ENCODE measurements at regions not wholly inside any gene's neighbourhood (a gene's known extent, or its start where the extent isn't known, plus 50 kb on each side); places are given as distances from the start of the nearest gene placed in this dataset.

GRCh38 chr20:50380697-50381040 is 129.5 kb upstream of the PTPN1 start:
- Mint-ChIP-seq H3K36me3 (ENCODE audit: insufficient read depth) (no peaks in the 10 kb centered on the region), H3K4me1 (ENCODE audit: low read depth) (no peaks in the 10 kb centered on the region), H3K27ac (no peak overlapping the region), H3K27me3 (peaks cover 35% of the 10 kb centered on the region), H3K9me3 (ENCODE audit: low read depth) (no peaks in the 10 kb centered on the region), H3K4me3 (ENCODE audit: low read depth) (no peak overlapping the region)
- peak; percentile 28 for TF ChIP-seq CTCF (IDR thresholded peaks at IDR 0.05; ENCODE audit: unreplicated experiment)
- no peak for DNase-seq (ENCODE audit: low spot score, unreplicated experiment)

- H3K27ac Mint-ChIP-seq = no peak overlapping the region
- peaks cover 35% of the 10 kb centered on the region for H3K27me3 Mint-ChIP-seq
- no peak for TF ChIP-seq CTCF (IDR thresholded peaks at IDR 0.05; ENCODE audit: unreplicated experiment)
These were observed 129.0 kb upstream of the PTPN1 start for GRCh38 chr20:50381075-50381732.

GRCh38 chr20:50381771-50382593 is 128.2 kb upstream of the PTPN1 start:
- H3K4me3 Mint-ChIP-seq (ENCODE audit: low read depth) = no peak overlapping the region
- peaks cover 2% of the 10 kb centered on the region for H3K4me1 Mint-ChIP-seq (ENCODE audit: low read depth)
- no peaks in the 10 kb centered on the region for H3K36me3 Mint-ChIP-seq (ENCODE audit: insufficient read depth)
- H3K9me3 Mint-ChIP-seq (ENCODE audit: low read depth) = no peaks in the 10 kb centered on the region
- no peak for DNase-seq (ENCODE audit: low spot score, unreplicated experiment)
- no peak overlapping the region for H3K27ac Mint-ChIP-seq
- no peak for TF ChIP-seq CTCF (IDR thresholded peaks at IDR 0.05; ENCODE audit: unreplicated experiment)
- peaks cover 38% of the 10 kb centered on the region for H3K27me3 Mint-ChIP-seq

More at GRCh38 chr20:50381075-50381732, 129.0 kb upstream of the PTPN1 start:
- Mint-ChIP-seq H3K36me3 (ENCODE audit: insufficient read depth) (no peaks in the 10 kb centered on the region), H3K9me3 (ENCODE audit: low read depth) (no peaks in the 10 kb centered on the region), H3K4me1 (ENCODE audit: low read depth) (no peaks in the 10 kb centered on the region), H3K4me3 (ENCODE audit: low read depth) (no peak overlapping the region)
- no peak for DNase-seq (ENCODE audit: low spot score, unreplicated experiment)

- Mint-ChIP-seq H3K27me3 (peaks cover 26% of the 10 kb centered on the region), H3K4me3 (ENCODE audit: low read depth) (no peak overlapping the region), H3K27ac (no peak overlapping the region), H3K36me3 (ENCODE audit: insufficient read depth) (no peaks in the 10 kb centered on the region), H3K4me1 (ENCODE audit: low read depth) (peaks cover 16% of the 10 kb centered on the region), H3K9me3 (ENCODE audit: low read depth) (no peaks in the 10 kb centered on the region)
- no peak for TF ChIP-seq CTCF (IDR thresholded peaks at IDR 0.05; ENCODE audit: unreplicated experiment)
- no peak for DNase-seq (ENCODE audit: low spot score, unreplicated experiment)
These were observed 124.2 kb upstream of the PTPN1 start for GRCh38 chr20:50385733-50386640.

- peaks cover 24% of the 10 kb centered on the region for H3K27me3 Mint-ChIP-seq
- H3K4me3 Mint-ChIP-seq (ENCODE audit: low read depth) = no peak overlapping the region
- no peak for DNase-seq (ENCODE audit: low spot score, unreplicated experiment)
- no peak for TF ChIP-seq CTCF (IDR thresholded peaks at IDR 0.05; ENCODE audit: unreplicated experiment)
- peaks cover 16% of the 10 kb centered on the region for H3K4me1 Mint-ChIP-seq (ENCODE audit: low read depth)
- H3K9me3 Mint-ChIP-seq (ENCODE audit: low read depth) = no peaks in the 10 kb centered on the region
- H3K36me3 Mint-ChIP-seq (ENCODE audit: insufficient read depth) = no peaks in the 10 kb centered on the region
- no peak overlapping the region for H3K27ac Mint-ChIP-seq
These were observed 123.6 kb upstream of the PTPN1 start for GRCh38 chr20:50386641-50386960.

All from progenitor cell of endocrine pancreas (in vitro differentiated cells).